HG02840 (cell line): ENCODE measurements at regions not wholly inside any gene's neighbourhood (a gene's known extent, or its start where the extent isn't known, plus 50 kb on each side); places are given as distances from the start of the nearest gene placed in this dataset.

Source experiments
- ATAC-seq: cut with Tn5 transposase; IDR thresholded peaks from one replicate; pipeline ENCODE4 v1.9.1; 2021; ENCODE audit warnings: mild to moderate bottlenecking, moderate library complexity, moderate number of reproducible peaks; ENCODE audit not compliant: unreplicated experiment, low FRiP score

DNA sequence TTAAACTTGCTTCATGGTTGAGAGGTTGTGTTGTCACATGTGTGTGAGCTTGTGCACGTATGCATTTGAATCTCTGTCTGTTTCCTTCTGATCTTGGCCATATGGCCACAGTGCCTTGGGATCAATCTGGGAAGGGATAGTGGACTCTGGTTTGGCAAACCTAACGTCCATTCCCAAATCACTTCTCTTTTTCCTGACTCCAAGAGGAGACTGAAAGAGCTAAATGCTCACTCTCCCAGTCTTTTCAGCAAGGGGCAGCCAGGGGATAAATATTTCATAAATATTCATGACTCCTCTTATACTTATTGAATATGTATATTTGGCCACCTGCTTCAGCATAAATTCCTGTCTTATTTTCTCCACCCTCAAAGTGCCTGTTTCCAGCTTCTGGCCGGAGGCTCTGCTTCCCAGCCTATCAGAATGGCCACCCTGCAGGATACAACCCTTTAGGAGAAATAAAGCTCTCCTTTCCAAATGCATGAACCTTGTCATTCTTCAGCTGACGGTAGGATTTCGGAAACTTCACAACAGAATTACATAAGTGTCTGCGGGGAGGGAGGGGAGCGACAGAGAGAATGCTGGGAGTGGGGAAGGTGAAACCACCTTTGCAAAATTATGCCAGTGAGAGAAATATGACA lies 112.2 kb upstream of the COPS8 start:
- ATAC-seq: no peak

DNA sequence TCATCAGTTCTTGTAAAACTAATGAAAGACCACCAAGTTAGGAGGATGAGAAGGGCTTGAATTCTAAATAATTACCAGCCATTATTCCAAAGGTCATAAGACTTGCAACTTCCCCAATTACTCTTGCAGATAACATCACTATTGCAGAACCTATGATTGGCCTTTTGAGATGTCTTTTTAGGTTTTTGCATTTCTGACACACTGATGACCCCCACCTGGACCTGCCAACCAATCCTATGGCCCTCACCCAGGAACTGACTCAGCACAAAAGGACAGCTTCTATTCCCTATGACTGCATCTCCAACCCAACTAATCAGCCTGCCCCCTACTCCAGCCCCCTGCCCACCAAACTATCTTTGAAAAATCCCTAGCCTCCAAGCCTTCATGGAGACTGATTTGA lies 111.5 kb upstream of the COPS8 start:
- ATAC-seq: no peak

DNA sequence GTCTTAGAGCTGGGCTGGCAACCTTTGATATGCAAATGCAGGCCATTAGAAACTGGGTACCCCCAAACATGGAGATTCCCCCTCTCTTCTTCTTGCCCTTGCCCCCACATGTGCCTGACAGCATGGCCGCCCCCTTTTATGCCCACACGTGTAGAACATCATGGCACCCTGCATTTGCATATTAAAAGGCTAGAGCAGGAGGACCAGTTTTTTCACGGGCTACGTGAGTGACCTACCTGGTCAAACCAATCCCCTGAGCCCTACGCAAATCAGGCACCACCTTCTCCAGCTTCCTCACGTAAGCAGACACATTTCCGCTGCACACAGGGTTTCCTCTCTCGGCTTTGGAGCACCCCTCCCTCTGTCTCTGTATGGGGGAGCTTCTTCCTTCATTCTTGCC lies 110.9 kb upstream of the COPS8 start:
- ATAC-seq: no peak

DNA sequence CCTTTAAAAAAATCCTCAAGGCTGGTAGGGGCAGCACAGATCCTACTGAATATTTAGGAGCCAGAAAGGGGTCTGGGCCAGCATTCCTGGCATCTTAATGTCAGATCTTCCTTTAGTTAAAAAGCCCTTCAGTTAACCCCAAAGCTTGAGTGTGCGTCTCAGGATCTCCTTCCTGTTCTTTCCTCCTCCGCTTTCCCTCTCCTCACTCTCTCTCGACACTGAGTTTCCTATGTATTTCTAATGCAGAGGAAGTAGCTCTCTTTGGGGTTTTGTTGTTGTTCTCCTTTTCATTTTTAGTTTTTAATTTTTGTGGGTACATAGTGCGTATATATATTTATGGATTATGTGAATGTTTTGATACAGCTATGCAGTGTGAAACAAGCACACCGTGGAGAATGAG lies 109.9 kb upstream of the COPS8 start:
- no peak for ATAC-seq

DNA sequence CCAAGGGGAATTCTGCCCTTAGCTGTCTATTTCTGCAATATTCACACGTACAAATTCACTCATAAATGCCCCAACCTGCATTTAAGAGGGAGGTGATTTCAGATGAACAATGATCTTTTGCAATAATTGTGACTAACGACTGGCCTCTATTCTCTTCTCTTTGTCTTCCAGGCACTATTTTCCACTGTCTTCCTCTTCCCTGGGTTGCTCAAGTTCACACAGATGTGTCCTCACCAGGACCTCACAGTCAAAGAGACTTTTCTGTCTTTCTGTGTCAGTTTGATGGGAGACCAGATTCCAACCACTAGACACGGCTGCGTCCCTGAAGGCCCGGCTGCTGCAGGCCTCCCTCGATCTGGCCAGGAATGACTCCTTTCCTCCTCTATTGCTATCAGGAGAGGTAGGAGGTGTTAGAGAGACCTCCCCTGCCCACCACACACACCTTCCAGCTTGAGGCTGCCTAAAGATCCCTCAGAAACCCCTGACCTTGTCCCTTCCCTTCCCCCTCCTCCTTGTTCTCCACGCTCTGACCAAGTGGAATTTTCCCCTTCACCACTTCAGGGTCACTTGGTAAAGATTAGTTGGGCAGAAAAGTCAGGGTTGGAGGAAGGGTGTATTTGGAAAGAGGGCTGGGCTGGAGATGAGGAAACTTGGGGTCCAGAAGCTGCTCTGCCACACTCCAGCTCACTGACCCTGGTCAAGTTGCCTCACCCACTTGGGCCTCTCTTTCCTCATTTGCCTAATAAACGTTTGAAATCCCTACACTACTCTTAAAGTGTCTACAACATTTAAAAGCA lies 109.2 kb upstream of the COPS8 start:
- ATAC-seq: no peak

DNA sequence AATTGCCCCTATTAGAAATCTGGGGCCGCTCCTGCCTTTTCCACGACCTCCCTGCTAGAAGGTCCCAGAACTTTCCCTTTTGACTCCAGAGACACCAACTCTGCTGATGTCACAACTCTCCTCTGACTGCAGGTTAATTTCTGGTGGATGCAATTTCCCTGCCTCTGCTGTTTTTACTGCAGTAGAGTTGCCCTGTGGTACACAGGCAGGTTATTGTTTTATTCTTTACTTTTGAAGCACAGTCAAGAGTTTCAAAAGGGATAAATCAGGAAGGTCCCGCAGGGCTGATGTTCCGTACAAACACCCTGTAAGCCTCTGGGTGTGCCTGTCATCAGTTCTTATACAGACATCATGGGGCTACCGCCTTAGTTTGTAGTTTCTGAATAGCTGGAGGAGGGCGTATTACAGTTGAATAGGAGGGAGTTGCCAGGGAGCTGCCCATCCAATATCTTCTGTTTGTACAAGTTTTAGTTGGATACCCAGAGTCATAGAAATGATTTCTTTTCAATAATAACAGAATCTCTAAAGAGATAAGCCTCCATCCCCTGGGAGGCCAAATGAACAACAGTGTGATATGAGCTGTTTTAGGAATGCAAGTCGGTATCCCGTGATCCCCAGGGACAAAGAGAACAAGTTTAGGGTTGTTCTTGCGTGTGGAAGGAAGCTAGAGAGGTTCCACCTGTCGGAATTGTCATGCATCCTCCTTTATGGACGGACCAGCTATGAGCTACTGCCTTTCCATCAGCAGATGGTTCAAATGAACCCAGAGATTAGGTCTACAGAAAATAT lies 108.4 kb upstream of the COPS8 start:
- ATAC-seq: no peak

DNA sequence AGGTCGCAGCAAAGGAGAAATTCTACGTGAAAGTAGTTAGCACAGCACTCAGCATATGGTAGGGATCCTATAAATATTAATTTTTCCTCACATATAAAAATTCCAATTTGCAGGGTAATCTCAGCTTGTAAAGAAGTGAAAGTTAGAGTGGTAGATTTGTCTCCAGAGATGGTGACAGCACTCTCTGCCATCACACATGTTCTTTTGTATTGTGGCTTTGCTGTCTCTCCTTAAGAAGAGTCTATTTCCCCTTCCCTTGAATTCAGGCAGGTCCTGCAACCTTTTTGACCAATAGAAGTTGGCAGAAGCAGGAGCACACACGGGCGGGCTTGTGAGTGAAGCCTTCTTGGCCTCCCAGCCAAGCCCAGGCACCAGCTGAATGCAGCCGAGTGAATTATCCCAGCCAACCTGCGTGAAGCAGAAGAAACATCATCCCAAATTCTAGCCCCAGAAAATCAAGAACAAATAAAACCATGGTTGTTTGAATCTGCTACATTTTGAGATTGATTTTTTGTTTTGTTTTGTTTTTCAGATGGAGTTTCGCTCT lies 107.8 kb upstream of the COPS8 start:
- ATAC-seq: no peak

DNA sequence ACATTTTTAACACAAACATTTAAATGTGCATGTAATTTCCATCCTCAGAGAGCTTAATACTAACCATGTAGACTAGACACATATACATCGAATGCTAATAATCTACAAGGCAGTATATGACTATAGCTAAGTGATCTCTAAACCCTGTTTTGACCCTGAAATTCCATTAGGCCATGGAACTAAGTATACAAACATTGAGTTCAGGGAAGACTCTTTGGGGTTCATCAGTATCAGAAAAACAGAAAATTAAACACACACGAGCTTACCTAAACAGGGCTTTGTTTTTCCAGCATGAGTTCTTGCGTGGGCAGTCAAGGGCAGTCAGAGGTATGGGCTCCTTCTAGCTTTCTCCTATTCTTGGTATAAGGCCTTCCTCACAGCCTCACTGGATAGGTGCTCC lies 106.0 kb upstream of the COPS8 start:
- no peak for ATAC-seq

DNA sequence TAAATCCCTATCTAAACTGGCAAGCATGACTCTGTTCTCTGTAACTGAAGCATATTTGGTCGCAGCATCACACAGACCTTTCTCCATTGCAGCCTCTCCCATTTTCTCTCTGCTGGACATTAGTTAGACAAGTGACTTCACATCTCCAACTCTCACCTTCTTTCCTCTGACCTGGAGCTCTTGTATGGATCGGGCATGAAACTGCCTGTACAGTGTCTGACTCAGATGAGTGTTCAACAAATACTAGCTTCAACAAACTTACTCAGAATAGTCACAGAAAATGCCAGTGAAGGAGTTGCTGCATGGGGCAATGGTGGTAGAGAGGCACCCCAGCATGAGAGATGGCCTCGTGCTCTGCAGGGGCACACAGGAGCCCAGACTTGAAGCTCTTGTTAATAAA lies 104.7 kb upstream of the COPS8 start:
- ATAC-seq: no peak

DNA sequence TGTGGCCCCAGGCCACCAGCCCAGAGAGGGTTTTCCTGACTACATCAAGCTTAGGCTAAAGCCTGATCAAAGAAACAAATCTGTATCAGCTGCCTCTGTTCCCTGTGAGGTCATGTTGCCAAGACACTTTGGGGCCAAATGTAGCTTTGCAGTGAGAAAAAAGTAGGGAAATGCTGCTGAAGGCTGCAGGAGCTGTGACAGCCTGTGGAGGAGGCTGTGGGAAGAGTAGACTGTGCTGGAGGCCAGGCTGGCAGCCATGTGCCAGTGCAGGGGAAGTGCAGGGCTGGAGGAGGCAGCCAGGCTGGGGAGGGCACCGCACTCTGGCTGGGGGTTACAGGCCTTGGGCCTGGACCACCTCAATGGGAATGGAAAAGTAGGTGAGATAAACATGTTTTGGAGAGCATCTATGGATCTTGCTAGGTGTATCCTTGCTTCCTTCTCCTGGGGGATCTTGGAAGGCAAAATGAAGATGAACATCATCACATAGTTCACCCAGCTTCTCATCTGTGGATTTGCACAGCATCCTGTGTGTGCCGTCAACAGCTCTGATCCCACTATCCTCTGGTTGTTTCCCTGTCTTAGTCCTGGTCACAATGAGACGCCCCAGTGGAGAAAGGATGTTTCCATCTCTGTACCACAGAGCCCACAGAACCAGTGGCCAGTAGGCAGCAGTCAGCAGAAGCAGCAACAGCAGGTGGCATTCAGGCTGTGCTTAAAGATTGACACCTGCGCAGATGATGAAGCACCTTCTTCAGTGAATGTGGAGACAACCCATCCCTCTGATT lies 103.8 kb upstream of the COPS8 start:
- no peak for ATAC-seq

DNA sequence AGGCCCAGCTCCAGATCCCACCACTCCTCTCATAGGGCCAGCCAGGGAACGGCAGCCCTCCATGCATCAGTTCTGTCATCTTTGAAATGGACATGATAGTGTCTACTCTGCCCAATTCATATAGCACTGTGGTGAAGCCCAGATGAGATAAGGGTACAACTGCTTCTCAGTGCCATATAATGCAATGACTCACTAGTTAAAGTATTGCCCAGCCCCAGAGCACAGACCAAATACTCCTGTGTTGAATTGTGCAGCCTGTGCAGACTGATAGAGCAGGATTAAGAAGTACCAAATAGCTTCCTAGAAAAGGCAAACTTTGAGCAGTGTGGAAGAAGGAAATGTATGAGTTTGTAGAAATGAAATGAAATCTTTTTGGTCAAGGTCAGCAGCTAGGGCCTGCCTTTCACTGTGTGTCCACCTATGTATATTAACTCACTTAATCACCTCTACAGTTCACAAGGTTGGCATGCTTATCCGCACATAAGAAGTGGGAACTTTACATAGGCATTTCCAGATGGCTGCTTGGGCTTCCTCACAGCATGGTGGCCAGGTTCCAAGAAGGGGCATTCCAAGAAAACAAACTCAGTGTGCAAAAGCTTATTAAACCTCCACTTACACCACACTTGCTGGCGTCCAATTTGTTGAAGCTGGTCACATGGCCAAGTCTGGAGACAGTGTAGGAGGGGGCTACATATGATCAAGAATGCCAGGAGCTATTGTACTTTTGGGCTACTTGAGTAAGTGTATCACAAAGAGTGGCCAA lies 102.8 kb upstream of the COPS8 start:
- no peak for ATAC-seq

DNA sequence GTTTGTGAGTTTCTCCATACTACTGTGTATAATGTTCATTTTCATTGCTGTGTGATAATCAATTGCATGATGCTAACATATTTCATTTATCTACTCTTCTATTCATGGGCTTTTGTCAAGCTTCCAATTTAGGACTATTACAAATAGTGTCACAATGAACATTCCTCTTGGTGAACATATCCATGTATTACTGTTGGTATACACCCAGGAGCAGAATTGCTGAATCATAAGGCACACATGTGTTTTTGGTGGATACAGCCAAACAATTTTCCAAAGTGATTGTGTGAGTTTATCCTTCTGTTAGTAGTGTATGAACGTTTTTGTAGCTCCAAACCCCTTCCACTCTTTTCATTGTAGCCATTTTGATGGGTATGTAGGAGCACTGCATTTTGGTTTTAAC lies 101.6 kb upstream of the COPS8 start:
- ATAC-seq: no peak

DNA sequence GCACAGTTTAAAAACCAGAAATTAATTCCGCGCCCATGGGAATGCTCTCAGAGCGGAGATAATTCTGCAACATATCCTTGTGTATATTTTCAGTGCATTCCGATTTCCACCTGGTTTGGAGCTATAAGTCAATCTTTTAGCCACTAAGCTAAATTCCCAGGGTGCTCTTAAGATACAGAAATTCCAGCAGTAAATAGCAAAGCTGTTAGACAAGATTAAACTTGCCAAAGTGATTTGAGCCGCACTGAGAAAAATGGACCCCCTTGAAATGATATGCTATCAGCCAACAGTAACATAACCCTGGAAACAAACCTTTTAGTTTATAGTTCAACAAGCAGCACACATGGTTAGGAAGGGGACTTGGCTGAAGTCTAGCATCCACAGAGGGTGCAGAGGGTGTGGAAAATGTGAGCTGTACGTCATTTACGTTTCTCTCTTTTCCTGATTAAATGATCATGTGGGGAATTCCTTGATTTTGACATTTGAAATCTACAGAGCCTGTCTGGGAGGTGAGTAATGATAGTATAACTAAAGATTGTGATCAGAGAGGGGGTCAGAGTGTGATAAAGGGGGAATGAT lies 99.8 kb upstream of the COPS8 start:
- no peak for ATAC-seq

DNA sequence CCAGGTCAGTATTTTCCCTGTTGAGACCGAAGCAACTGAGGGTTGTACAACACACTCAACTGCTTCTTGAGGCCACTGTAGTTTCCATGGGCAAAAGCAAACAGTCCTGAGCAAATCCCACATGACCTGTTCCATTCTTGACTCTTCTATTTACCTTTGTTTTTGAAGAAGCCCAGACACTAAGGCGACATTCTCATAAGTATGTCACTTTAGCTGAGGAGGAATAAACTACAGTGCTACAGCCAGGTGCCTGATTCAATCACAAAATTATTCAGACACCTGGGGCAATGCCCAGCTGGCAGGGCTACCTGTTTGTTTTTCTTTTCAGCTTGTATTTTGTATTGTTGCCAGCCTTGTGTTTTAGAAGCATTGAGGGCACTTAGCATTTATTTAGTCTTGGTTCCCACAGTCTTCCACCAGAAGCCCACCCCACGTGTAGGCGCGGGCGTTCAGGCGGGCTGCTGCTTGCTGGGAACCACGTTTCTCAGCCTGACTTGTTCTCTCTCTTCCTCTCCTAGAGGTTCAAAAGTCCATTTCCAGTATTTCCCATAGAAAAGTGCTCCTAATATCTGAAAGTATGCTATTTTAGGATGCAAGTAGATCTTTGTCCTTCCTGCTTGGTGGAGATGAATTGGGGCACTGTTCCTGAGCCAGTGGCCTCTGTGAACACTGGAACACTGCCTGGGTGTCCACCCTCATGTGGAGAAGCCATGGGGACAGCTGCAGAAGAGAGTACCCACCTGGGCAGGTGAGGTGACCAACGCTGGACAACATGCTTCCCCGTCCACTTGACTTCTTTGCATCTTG lies 99.0 kb upstream of the COPS8 start:
- ATAC-seq: no peak

DNA sequence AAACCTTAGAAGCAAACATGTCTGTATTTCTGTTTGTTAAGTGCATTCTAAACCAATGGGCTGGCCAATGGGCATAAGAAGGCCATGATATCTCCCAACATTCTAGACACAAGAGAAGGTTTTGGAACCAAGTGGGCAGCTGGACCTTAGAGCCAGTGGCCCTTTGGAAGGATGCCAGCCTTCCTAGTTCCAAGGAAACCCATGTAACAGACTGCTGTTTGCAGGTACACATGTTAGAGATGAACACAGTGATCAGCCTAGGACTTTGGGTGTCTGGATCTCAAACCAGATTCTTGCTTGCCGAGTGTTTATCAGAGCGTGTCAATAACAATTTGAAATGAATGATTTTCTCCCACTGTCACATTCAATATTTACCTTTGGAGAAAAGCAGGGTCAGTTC lies 97.5 kb upstream of the COPS8 start:
- no peak for ATAC-seq

DNA sequence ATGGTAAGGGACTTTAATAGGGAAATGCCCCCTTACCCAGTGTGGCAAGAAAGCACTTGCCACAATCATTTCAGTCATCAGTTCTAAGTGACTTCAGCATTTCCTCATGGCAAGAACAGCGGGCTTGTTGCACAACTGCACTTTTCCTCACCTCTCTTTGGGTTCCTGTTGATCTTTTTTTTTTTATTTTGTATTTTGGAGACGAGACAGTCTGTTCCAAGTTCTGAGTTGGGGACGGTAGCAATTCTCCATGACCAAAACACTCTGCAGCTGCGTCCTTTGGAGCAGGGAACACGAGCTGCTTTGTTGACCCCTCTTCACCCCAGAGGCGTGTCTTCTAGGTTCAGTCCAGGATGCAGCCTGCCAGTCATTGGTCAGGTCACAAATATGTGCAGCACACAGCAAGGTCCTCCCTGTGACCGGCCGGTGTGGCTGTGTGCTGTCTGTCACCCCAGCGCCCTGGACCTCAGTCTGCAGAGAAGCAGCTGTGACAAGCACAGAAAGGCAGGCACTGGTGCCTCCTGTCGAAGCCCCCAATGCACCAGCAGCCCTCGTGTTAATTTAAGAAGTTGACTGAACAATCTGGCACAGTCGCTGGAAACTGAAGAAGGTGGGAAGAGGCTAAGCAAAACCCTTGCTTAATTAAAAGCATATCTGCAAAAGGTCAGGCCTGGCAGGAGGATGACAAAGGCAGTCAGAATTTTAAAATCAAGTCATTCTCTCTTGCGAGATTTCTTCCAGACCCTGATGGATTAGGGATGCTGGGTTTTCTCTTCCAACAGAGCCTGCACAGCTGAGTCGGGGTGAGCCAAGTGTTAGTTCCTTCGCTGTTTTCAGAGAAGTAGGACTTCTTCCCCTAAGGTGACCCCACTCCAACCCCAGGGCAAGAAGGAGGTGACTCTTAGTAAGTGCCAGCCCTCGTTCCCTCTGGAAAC lies 96.7 kb upstream of the COPS8 start:
- ATAC-seq: no peak

DNA sequence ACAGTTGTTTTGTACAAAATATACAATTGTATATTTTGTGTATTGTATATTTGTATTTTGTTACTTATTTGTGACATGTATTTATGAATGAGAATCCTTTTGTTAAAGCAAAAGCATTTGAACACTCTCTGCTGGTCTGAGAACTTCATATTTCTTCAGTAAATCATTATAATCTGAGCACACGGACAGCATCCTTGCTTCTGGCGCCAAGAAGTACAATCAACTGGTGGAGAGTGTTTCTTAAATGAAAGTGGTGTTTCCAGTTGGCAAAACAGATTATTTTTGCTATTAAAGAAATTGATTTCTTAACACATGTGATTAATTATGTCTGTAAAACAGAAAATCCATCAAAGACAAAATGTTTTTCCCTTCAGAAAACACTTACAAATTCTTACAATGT lies 95.1 kb upstream of the COPS8 start:
- ATAC-seq: no peak

DNA sequence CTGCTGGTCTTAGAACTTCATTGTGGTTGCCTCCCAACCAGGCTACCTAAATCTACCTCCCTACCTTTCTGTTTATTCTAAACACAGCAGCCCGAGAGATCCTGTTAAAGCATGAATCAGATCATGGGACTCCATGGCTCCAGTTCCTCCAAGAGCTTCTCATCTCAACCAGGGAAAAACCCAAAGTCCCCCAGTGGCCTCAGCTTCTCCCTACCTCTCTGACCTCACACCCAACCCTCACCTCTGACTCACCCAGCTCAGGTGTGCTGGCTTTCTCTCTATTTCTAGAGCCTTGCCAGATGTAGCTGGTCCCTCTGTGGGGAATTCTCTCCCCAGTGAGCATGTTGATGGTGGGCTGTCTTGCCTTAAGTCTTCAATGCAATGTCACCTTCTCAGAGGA lies 93.8 kb upstream of the COPS8 start:
- no peak for ATAC-seq
